CD14-positive monocyte (primary cell): ENCODE measurements at regions not wholly inside any gene's neighbourhood (a gene's known extent, or its start where the extent isn't known, plus 50 kb on each side); places are given as distances from the start of the nearest gene placed in this dataset.

Experiments
- DNase-seq, 3 donors: peaks; one replicate each; pipeline ENCODE4 v3.0.0-alpha.2; 2011 to 2022
- H2AFZ ChIP-seq: 2 replicates; pipeline ENCODE4 v1.6.0; 2012; ENCODE audit warnings: mild to moderate bottlenecking, low read depth, low read length, inconsistent platforms; ENCODE audit not compliant: insufficient read depth, poor library complexity, severe bottlenecking
- H3K27ac ChIP-seq, 2 donors: 1 replicate in 1 of 2; 2 replicates in 1 of 2; pipeline ENCODE4 v1.5.1; 2012 to 2013; ENCODE audit warnings: low read length in 2 of 2, control low read depth in 1 of 2, inconsistent platforms in 1 of 2, low read depth in 1 of 2, mild to moderate bottlenecking in 1 of 2
- H3K27me3 ChIP-seq, 2 donors: one replicate each; pipeline versions ENCODE4 v1.6.0 to v1.6.1; 2011 to 2013; ENCODE audit warnings: low read length in 2 of 2; ENCODE audit not compliant: control insufficient read depth in 2 of 2, insufficient read depth in 2 of 2
- H3K36me3 ChIP-seq, 2 donors: replicated peaks in 1 of 2; 1 replicate in 1 of 2; 2 replicates in 1 of 2; pipeline versions ENCODE4 v1.5.1 to v1.6.1; 2012 to 2013; ENCODE audit warnings: low read length in 2 of 2, control low read depth in 1 of 2, inconsistent platforms in 1 of 2, mild to moderate bottlenecking in 1 of 2; ENCODE audit not compliant: insufficient read depth in 2 of 2, control insufficient read depth in 1 of 2
- H3K4me1 ChIP-seq, 2 donors: 1 replicate in 1 of 2; 2 replicates in 1 of 2; pipeline versions ENCODE4 v1.5.1 to v1.6.1; 2012 to 2013; ENCODE audit warnings: low read length in 2 of 2, control low read depth in 1 of 2, inconsistent platforms in 1 of 2, mild to moderate bottlenecking in 1 of 2, moderate library complexity in 1 of 2; ENCODE audit not compliant: insufficient read depth in 2 of 2, control insufficient read depth in 1 of 2
- H3K4me2 ChIP-seq: replicated peaks from 2 replicates; pipeline ENCODE3; 2012; ENCODE audit warnings: low read length, moderate library complexity, mild to moderate bottlenecking; ENCODE audit not compliant: poor library complexity, severe bottlenecking; ENCODE audit errors: extremely low read depth
- H3K4me3 ChIP-seq, 3 experiments: fragments of 200-600 bp in 1 of 3; sonication (generic) in 1 of 3; replicated peaks in 1 of 3; 1 replicate in 2 of 3; 2 replicates in 1 of 3; pipeline ENCODE4 v1.5.1; 2011 to 2013; ENCODE audit warnings: low read length in 3 of 3, mild to moderate bottlenecking in 3 of 3, control low read depth in 2 of 3, low read depth in 2 of 3, inconsistent platforms in 1 of 3, moderate library complexity in 1 of 3
- H3K79me2 ChIP-seq: 2 replicates; pipeline ENCODE4 v1.6.0; 2012; ENCODE audit warnings: mild to moderate bottlenecking, control low read depth, inconsistent platforms, low read length, moderate library complexity; ENCODE audit not compliant: insufficient read depth
- H3K9ac ChIP-seq: 2 replicates; pipeline ENCODE4 v1.6.0; 2017; ENCODE audit warnings: low read length, mild to moderate bottlenecking; ENCODE audit not compliant: insufficient read depth, poor library complexity, severe bottlenecking
- H3K9me3 ChIP-seq, 2 donors: replicated peaks in 1 of 2; 1 replicate in 1 of 2; 2 replicates in 1 of 2; pipeline versions ENCODE4 v1.5.1 to v1.6.1; 2012 to 2013; ENCODE audit warnings: low read length in 2 of 2, control low read depth in 1 of 2; ENCODE audit not compliant: control insufficient read depth in 1 of 2, insufficient read depth in 1 of 2
- H4K20me1 ChIP-seq: 2 replicates; pipeline ENCODE4 v1.6.0; 2012; ENCODE audit warnings: mild to moderate bottlenecking, low read length, control low read depth, moderate library complexity; ENCODE audit not compliant: insufficient read depth
- H3K27ac Mint-ChIP-seq, 7 donors: one replicate each; pipeline ENCODE4 v1.8.0; 2020; ENCODE audit warnings: mild to moderate bottlenecking in 7 of 7, mixed read lengths in 7 of 7, moderate library complexity in 6 of 7, inconsistent platforms in 2 of 7
- H3K27me3 Mint-ChIP-seq, 3 donors: one replicate each; pipeline ENCODE4 v1.8.0; 2021 to 2022; ENCODE audit warnings: low read depth in 3 of 3, mild to moderate bottlenecking in 3 of 3, mixed read lengths in 3 of 3, moderate library complexity in 3 of 3, inconsistent platforms in 1 of 3
- H3K36me3 Mint-ChIP-seq, 2 donors: one replicate each; pipeline ENCODE4 v1.8.0; 2020; ENCODE audit warnings: mixed read lengths in 2 of 2, inconsistent platforms in 1 of 2, mild to moderate bottlenecking in 1 of 2
- H3K4me1 Mint-ChIP-seq: one replicate; pipeline ENCODE4 v1.8.0; 2020; ENCODE audit warnings: mild to moderate bottlenecking, mixed read lengths
- H3K4me3 Mint-ChIP-seq, 2 donors: one replicate each; pipeline ENCODE4 v1.8.0; 2020; ENCODE audit warnings: mild to moderate bottlenecking in 2 of 2, mixed read lengths in 2 of 2, moderate library complexity in 1 of 2
- H3K9me3 Mint-ChIP-seq, 7 donors: one replicate each; pipeline ENCODE4 v1.8.0; 2020 to 2022; ENCODE audit warnings: mixed read lengths in 7 of 7, mild to moderate bottlenecking in 6 of 7, moderate library complexity in 6 of 7, inconsistent platforms in 2 of 7
- WGBS: methylation state at CpG from one replicate; pipeline ENCODE4 v1.1.5; 2013; ENCODE audit warnings: missing lambda C conversion rate; ENCODE audit not compliant: insufficient coverage; 5-methylcytosine and 5-hydroxymethylcytosine counted together
- intact Hi-C, 2 donors: fragments of 100-400 bp; cut with micrococcal nuclease; formaldehyde crosslinking; loops; one replicate each; pipeline versions ENCODE4 v1.15.0 to v1.15.1; 2023
- TF ChIP-seq, protein P1 (sequence below): fragments of 200-600 bp; IDR thresholded peaks from one replicate; pipeline ENCODE4 v1.8.0; 2022; ENCODE audit warnings: antibody characterized with exemption, mild to moderate bottlenecking

DNA sequence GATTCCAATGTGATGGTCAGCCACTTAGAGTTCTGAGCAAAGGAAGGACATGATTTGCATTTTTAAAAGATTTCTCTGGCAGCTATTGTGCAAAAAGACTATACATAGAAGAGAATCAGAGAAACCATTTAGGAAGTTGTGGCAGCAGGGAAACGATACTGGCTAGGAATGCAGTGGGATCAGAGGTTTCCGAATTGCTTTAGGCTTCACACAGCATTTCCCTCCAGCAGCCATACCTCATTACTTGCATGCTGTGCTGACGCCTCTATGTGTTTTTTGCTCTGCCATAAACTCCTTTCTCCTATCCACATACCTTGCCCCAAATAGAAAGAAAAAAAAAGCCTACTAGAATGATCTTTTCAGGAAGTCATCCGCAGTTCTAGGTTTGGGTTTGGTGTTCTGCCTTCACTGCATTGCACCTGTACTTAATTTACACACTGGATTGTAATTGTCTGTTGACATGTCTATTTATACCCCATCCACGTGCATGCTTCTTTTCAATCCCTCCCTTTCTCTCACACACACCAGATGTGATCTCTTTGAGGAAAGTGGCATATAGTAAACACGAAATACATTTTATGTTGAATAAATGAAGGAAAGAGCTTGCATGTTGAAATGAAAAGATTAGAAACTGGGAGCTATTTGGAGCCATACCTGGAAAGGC is 860.3 kb upstream of the SEMA6D start:
- no peak overlapping the region for H3K4me2 ChIP-seq
- H3K79me2 ChIP-seq, result no peaks in the 10 kb centered on the region
- H3K36me3 ChIP-seq, result no peaks in the 10 kb centered on the region
- no peaks in the 10 kb centered on the region for H3K4me1 ChIP-seq
- DNase-seq, result no peak
- no peak overlapping the region for H3K4me3 Mint-ChIP-seq
- no peak overlapping the region for H3K27ac ChIP-seq
- no peaks in the 10 kb centered on the region for H3K27me3 ChIP-seq
- H3K27me3 Mint-ChIP-seq, result no peaks in the 10 kb centered on the region
- H3K4me3 ChIP-seq, result no peak overlapping the region
- no peak overlapping the region for H3K9ac ChIP-seq
- 80% methylated on average over 1 of the region's 6 CpGs for WGBS
- H3K9me3 Mint-ChIP-seq, result peaks cover 0 to 5% (median 3%) of the 10 kb centered on the region in 7 donors
- no peak overlapping the region for H3K27ac Mint-ChIP-seq
- intact Hi-C loops, result no loop called here
- peaks cover 3 to 13% of the 10 kb centered on the region in 2 donors for H3K9me3 ChIP-seq
- H4K20me1 ChIP-seq, result no peaks in the 10 kb centered on the region
- no peaks in the 10 kb centered on the region for H3K36me3 Mint-ChIP-seq
- no peaks in the 10 kb centered on the region for H3K4me1 Mint-ChIP-seq
- TF ChIP-seq, protein P1, sequence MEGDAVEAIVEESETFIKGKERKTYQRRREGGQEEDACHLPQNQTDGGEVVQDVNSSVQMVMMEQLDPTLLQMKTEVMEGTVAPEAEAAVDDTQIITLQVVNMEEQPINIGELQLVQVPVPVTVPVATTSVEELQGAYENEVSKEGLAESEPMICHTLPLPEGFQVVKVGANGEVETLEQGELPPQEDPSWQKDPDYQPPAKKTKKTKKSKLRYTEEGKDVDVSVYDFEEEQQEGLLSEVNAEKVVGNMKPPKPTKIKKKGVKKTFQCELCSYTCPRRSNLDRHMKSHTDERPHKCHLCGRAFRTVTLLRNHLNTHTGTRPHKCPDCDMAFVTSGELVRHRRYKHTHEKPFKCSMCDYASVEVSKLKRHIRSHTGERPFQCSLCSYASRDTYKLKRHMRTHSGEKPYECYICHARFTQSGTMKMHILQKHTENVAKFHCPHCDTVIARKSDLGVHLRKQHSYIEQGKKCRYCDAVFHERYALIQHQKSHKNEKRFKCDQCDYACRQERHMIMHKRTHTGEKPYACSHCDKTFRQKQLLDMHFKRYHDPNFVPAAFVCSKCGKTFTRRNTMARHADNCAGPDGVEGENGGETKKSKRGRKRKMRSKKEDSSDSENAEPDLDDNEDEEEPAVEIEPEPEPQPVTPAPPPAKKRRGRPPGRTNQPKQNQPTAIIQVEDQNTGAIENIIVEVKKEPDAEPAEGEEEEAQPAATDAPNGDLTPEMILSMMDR, result no peak
- H2AFZ ChIP-seq, result no peak overlapping the region

DNA sequence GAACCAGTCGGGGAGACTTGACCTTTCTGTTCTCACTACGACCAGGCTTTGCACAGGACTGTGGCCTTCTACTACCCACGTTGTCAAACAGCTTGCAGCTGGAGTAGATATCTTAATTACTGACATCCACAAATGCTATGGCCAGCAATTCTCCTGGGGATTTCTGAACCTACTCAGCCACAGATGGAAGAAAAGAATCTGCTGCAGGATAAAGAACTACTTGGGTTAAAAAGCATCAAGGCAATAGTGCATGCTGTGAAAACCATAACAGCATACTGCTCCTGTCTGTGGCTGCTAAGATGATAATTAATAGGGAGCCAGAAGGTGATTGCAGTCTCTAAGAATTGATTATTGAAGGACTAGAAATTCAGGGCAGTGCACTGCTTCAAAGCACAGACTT is 859.2 kb upstream of the SEMA6D start:
- 92% methylated on average over 2 of the region's 3 CpGs for WGBS
- no peaks in the 10 kb centered on the region for H3K4me1 Mint-ChIP-seq
- H3K27me3 ChIP-seq, result no peaks in the 10 kb centered on the region
- H4K20me1 ChIP-seq, result no peaks in the 10 kb centered on the region
- TF ChIP-seq, protein P1, result no peak
- no peak overlapping the region for H3K4me3 Mint-ChIP-seq
- DNase-seq, result no peak
- no peaks in the 10 kb centered on the region for H3K79me2 ChIP-seq
- H3K9ac ChIP-seq, result no peak overlapping the region
- no peaks in the 10 kb centered on the region for H3K36me3 Mint-ChIP-seq
- no peak overlapping the region for H3K27ac Mint-ChIP-seq
- no peak overlapping the region for H2AFZ ChIP-seq
- no peaks in the 10 kb centered on the region for H3K4me1 ChIP-seq
- no peaks in the 10 kb centered on the region for H3K27me3 Mint-ChIP-seq
- H3K9me3 Mint-ChIP-seq, result peaks cover 2 to 5% (median 4%) of the 10 kb centered on the region in 7 donors
- H3K9me3 ChIP-seq, result peaks cover 3 to 16% of the 10 kb centered on the region in 2 donors
- intact Hi-C loops, result no loop called here
- no peak overlapping the region for H3K27ac ChIP-seq
- H3K4me2 ChIP-seq, result no peak overlapping the region
- no peak overlapping the region for H3K4me3 ChIP-seq
- no peaks in the 10 kb centered on the region for H3K36me3 ChIP-seq
